GOT3 (cell line): ENCODE measurements at regions not wholly inside any gene's neighbourhood (a gene's known extent, or its start where the extent isn't known, plus 50 kb on each side); places are given as distances from the start of the nearest gene placed in this dataset.

Source experiments
- DNase-seq: peaks from one replicate; lab custom pipeline; 2025; ENCODE audit warnings: mixed read lengths; lab: John Stamatoyannopoulos, UW

GRCh38 chr12:98146487-98146886 is 368.9 kb upstream of the TMPO start:
- DNase-seq, result no peak

- DNase-seq, result no peak
These were observed 366.1 kb upstream of the TMPO start for GRCh38 chr12:98149270-98149669.

- DNase-seq, result no peak
These were observed 365.6 kb upstream of the TMPO start for GRCh38 chr12:98149691-98150210.

GRCh38 chr12:98151105-98151590 is 364.2 kb upstream of the TMPO start:
- no peak for DNase-seq

GRCh38 chr12:98151984-98152383 is 363.4 kb upstream of the TMPO start:
- DNase-seq, result no peak

GRCh38 chr12:98154850-98155249 is 360.5 kb upstream of the TMPO start:
- DNase-seq, result no peak

- no peak for DNase-seq
These were observed 358.7 kb upstream of the TMPO start for GRCh38 chr12:98156697-98157096.

- DNase-seq, result no peak
These were observed 352.3 kb upstream of the TMPO start for GRCh38 chr12:98162906-98163678.

GRCh38 chr12:98172304-98172703 is 343.1 kb upstream of the TMPO start:
- no peak for DNase-seq

GRCh38 chr12:98172801-98173200 is 342.6 kb upstream of the TMPO start:
- DNase-seq, result no peak

GRCh38 chr12:98173773-98174427 is 341.5 kb upstream of the TMPO start:
- no peak for DNase-seq

- DNase-seq, result no peak
These were observed 341.0 kb upstream of the TMPO start for GRCh38 chr12:98174428-98174809.

GRCh38 chr12:98178126-98178525 is 337.3 kb upstream of the TMPO start:
- DNase-seq, result no peak

- DNase-seq, result no peak
These were observed 336.2 kb upstream of the TMPO start for GRCh38 chr12:98179151-98179550.

GRCh38 chr12:98180603-98181002 is 334.8 kb upstream of the TMPO start:
- DNase-seq, result no peak

GRCh38 chr12:98182821-98183220 is 332.6 kb upstream of the TMPO start:
- no peak for DNase-seq

GRCh38 chr12:98185606-98186005 is 329.8 kb upstream of the TMPO start:
- no peak for DNase-seq

- DNase-seq, result no peak
These were observed 326.7 kb upstream of the TMPO start for GRCh38 chr12:98188650-98189077.

GRCh38 chr12:98194591-98194990 is 320.8 kb upstream of the TMPO start:
- no peak for DNase-seq

- DNase-seq, result no peak
These were observed 317.0 kb upstream of the TMPO start for GRCh38 chr12:98198261-98198982.

- DNase-seq, result no peak
These were observed 306.6 kb upstream of the TMPO start for GRCh38 chr12:98208816-98209215.

GRCh38 chr12:98211909-98212695 is 303.3 kb upstream of the TMPO start:
- no peak for DNase-seq
